ENCODE measurements at regions not wholly inside any gene's neighbourhood (a gene's known extent, or its start where the extent isn't known, plus 50 kb on each side); places are given as distances from the start of the nearest gene placed in this dataset.

DNA sequence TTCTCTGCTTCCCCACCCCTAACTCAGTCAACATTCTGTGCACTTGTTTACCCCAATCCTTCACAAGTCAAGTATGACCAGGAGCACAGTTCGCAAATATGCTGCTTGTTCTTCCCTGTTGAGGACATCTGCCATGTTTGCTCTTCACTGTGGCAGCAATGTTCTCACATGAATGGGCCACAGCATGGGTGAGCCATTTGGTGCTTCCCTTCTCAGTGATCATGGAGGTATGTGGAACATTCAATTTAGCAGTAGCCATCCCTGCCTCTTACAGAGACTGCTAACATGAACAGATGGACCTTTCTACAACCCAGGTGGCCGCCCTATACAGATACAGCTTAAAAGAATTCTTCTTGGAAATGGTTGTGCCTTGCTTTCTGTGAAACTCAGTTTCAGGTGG, 660.1 kb upstream of the SGO1 start:
- H3K36me3 ChIP-seq (replicated peaks in 1 of 2; ENCODE audit: control insufficient read depth in 1 of 2, insufficient read depth in 2 of 2, low read length in 2 of 2): no peaks in the 10 kb centered on the region
- H3K27ac ChIP-seq (ENCODE audit: low read depth in 1 of 2, low read length in 2 of 2): no peak overlapping the region
- H3K9me3 ChIP-seq (replicated peaks in 1 of 2; ENCODE audit: control insufficient read depth in 1 of 2, insufficient read depth in 1 of 2, low read length in 2 of 2): peaks cover 5 to 8% of the 10 kb centered on the region in 2 donors
- peaks cover 0 to 3% (median 0%) of the 10 kb centered on the region in 3 donors for H3K27me3 Mint-ChIP-seq (ENCODE audit: low read depth in 3 of 3)
- 80% methylated on average over 1 of the region's 2 CpGs for WGBS (ENCODE audit: insufficient coverage)
- no peak overlapping the region for H3K27ac Mint-ChIP-seq
- no peaks in the 10 kb centered on the region for H3K4me1 ChIP-seq (ENCODE audit: control insufficient read depth in 1 of 2, insufficient read depth in 2 of 2, low read length in 2 of 2)
- H3K9ac ChIP-seq (ENCODE audit: insufficient read depth, low read length, poor library complexity, severe bottlenecking): no peak overlapping the region
- no peak for DNase-seq
- TF ChIP-seq, protein P1, sequence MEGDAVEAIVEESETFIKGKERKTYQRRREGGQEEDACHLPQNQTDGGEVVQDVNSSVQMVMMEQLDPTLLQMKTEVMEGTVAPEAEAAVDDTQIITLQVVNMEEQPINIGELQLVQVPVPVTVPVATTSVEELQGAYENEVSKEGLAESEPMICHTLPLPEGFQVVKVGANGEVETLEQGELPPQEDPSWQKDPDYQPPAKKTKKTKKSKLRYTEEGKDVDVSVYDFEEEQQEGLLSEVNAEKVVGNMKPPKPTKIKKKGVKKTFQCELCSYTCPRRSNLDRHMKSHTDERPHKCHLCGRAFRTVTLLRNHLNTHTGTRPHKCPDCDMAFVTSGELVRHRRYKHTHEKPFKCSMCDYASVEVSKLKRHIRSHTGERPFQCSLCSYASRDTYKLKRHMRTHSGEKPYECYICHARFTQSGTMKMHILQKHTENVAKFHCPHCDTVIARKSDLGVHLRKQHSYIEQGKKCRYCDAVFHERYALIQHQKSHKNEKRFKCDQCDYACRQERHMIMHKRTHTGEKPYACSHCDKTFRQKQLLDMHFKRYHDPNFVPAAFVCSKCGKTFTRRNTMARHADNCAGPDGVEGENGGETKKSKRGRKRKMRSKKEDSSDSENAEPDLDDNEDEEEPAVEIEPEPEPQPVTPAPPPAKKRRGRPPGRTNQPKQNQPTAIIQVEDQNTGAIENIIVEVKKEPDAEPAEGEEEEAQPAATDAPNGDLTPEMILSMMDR (IDR thresholded peaks at IDR 0.05): no peak
- H3K4me3 ChIP-seq (replicated peaks in 1 of 3; ENCODE audit: low read depth in 2 of 3, low read length in 3 of 3): no peak overlapping the region
- H3K27me3 ChIP-seq (ENCODE audit: control insufficient read depth in 2 of 2, insufficient read depth in 2 of 2, low read length in 2 of 2): no peaks in the 10 kb centered on the region
- no peaks in the 10 kb centered on the region for H4K20me1 ChIP-seq (ENCODE audit: insufficient read depth, low read length)
- no peaks in the 10 kb centered on the region for H3K4me1 Mint-ChIP-seq
- no peak overlapping the region for H3K4me3 Mint-ChIP-seq
- no peak overlapping the region for H3K4me2 ChIP-seq (replicated peaks; ENCODE audit: extremely low read depth, low read length, poor library complexity, severe bottlenecking)
- intact Hi-C loops (cut with micrococcal nuclease): no loop called here
- no peak overlapping the region for H2AFZ ChIP-seq (ENCODE audit: insufficient read depth, low read depth, low read length, poor library complexity, severe bottlenecking)
- peaks cover 0 to 10% (median 4%) of the 10 kb centered on the region in 7 donors for H3K9me3 Mint-ChIP-seq
- no peaks in the 10 kb centered on the region for H3K79me2 ChIP-seq (ENCODE audit: insufficient read depth, low read length)
- no peaks in the 10 kb centered on the region for H3K36me3 Mint-ChIP-seq

DNA sequence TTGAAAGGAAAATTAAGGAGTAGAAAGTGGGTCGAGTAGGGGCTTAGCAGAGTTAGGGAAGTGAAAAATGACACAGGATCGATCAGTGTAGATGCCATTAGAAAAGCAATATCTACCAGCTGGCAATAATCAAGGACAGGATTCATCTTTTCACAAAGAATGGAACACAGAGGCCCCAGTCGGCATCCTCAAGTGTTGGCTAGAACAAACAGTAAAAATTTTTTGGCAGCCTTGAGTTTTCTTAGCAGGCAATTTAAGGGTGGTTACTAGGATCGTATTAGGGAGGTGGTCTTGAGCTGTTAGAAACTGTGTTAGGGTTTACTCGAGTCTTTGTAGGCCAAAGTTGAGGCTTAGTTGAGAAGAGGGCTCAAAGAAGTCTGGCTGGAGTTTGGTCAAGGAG, 658.8 kb upstream of the SGO1 start:
- H3K4me1 Mint-ChIP-seq: no peaks in the 10 kb centered on the region
- 88% methylated on average over 5 of the region's 5 CpGs for WGBS (ENCODE audit: insufficient coverage)
- H3K9me3 Mint-ChIP-seq: peaks cover 0 to 7% (median 3%) of the 10 kb centered on the region in 7 donors
- no peak overlapping the region for H3K27ac Mint-ChIP-seq
- H3K27me3 Mint-ChIP-seq (ENCODE audit: low read depth in 3 of 3): peaks cover 0 to 3% (median 0%) of the 10 kb centered on the region in 3 donors
- no peaks in the 10 kb centered on the region for H3K27me3 ChIP-seq (ENCODE audit: control insufficient read depth in 2 of 2, insufficient read depth in 2 of 2, low read length in 2 of 2)
- H3K4me1 ChIP-seq (ENCODE audit: control insufficient read depth in 1 of 2, insufficient read depth in 2 of 2, low read length in 2 of 2): no peaks in the 10 kb centered on the region
- H2AFZ ChIP-seq (ENCODE audit: insufficient read depth, low read depth, low read length, poor library complexity, severe bottlenecking): no peak overlapping the region
- no peaks in the 10 kb centered on the region for H3K36me3 ChIP-seq (replicated peaks in 1 of 2; ENCODE audit: control insufficient read depth in 1 of 2, insufficient read depth in 2 of 2, low read length in 2 of 2)
- no peaks in the 10 kb centered on the region for H3K79me2 ChIP-seq (ENCODE audit: insufficient read depth, low read length)
- DNase-seq: no peak
- no peaks in the 10 kb centered on the region for H4K20me1 ChIP-seq (ENCODE audit: insufficient read depth, low read length)
- H3K27ac ChIP-seq (ENCODE audit: low read depth in 1 of 2, low read length in 2 of 2): no peak overlapping the region
- no peak overlapping the region for H3K9ac ChIP-seq (ENCODE audit: insufficient read depth, low read length, poor library complexity, severe bottlenecking)
- intact Hi-C loops (cut with micrococcal nuclease): no loop called here
- no peak overlapping the region for H3K4me2 ChIP-seq (replicated peaks; ENCODE audit: extremely low read depth, low read length, poor library complexity, severe bottlenecking)
- H3K4me3 Mint-ChIP-seq: no peak overlapping the region
- peaks cover 5% of the 10 kb centered on the region in 2 donors for H3K9me3 ChIP-seq (replicated peaks in 1 of 2; ENCODE audit: control insufficient read depth in 1 of 2, insufficient read depth in 1 of 2, low read length in 2 of 2)
- no peaks in the 10 kb centered on the region for H3K36me3 Mint-ChIP-seq
- H3K4me3 ChIP-seq (replicated peaks in 1 of 3; ENCODE audit: low read depth in 2 of 3, low read length in 3 of 3): no peak overlapping the region
- TF ChIP-seq, protein P1 (IDR thresholded peaks at IDR 0.05): no peak

Measured in CD14-positive monocyte (primary cell).